ENCODE measurements at regions not wholly inside any gene's neighbourhood (a gene's known extent, or its start where the extent isn't known, plus 50 kb on each side); places are given as distances from the start of the nearest gene placed in this dataset.

- TF ChIP-seq CTCF (conservative IDR thresholded peaks at IDR 0.05; ENCODE audit: low read depth, low read length), result no peak
- TF ChIP-seq EZH2 (IDR thresholded peaks at IDR 0.05; ENCODE audit: borderline replicate concordance, low read depth, low read length, poor library complexity, severe bottlenecking), result no peak
These were observed 114.9 kb downstream of the KIF26A start for GRCh38 chr14:104253223-104253822.
